Stomach smooth muscle (tissue), 2 donors: ENCODE measurements at regions not wholly inside any gene's neighbourhood (a gene's known extent, or its start where the extent isn't known, plus 50 kb on each side); places are given as distances from the start of the nearest gene placed in this dataset.

Experiments
- H3K27ac ChIP-seq: one replicate; pipeline ENCODE4 v1.7.0; 2013; ENCODE audit warnings: mild to moderate bottlenecking, low read length, inconsistent platforms
- H3K27me3 ChIP-seq, 2 donors: one replicate each; pipeline ENCODE4 v1.7.0; 2013; ENCODE audit warnings: low read length in 2 of 2; ENCODE audit not compliant: insufficient read depth in 2 of 2, control insufficient read depth in 1 of 2
- H3K36me3 ChIP-seq, 2 donors: one replicate each; pipeline ENCODE4 v1.7.0; 2013; ENCODE audit warnings: low read length in 2 of 2; ENCODE audit not compliant: control insufficient read depth in 2 of 2, insufficient read depth in 2 of 2
- H3K4me1 ChIP-seq: one replicate; pipeline ENCODE4 v1.7.0; 2013; ENCODE audit warnings: low read length; ENCODE audit not compliant: control insufficient read depth, insufficient read depth
- H3K4me3 ChIP-seq, 2 donors: one replicate each; pipeline ENCODE4 v1.7.0; 2013; ENCODE audit warnings: low read length in 2 of 2
- H3K9ac ChIP-seq, 2 donors: one replicate each; pipeline ENCODE4 v1.7.0; 2013; ENCODE audit warnings: low read length in 2 of 2, mild to moderate bottlenecking in 1 of 2
- H3K9me3 ChIP-seq, 2 donors: one replicate each; pipeline ENCODE4 v1.7.0; 2013; ENCODE audit warnings: low read length in 2 of 2; ENCODE audit not compliant: control insufficient read depth in 2 of 2
- donor health status: healthy.
- donor health status: Pancreatic carcinoma.

GRCh38 chr1:229999004-229999670 lies 67.9 kb upstream of the GALNT2 start:
- H3K27ac ChIP-seq = peak overlapping the region; percentile 46
- H3K4me3 ChIP-seq = no peak overlapping the region
- no peaks in the 10 kb centered on the region for H3K9me3 ChIP-seq
- peaks cover 26% of the 10 kb centered on the region for H3K4me1 ChIP-seq
- no peaks in the 10 kb centered on the region for H3K36me3 ChIP-seq
- no peaks in the 10 kb centered on the region for H3K27me3 ChIP-seq
- H3K9ac ChIP-seq = no peak overlapping the region

- no peak overlapping the region for H3K4me3 ChIP-seq
- no peaks in the 10 kb centered on the region for H3K27me3 ChIP-seq
- H3K9me3 ChIP-seq = no peaks in the 10 kb centered on the region
- no peak overlapping the region for H3K9ac ChIP-seq
- no peak overlapping the region for H3K27ac ChIP-seq
- peaks cover 26% of the 10 kb centered on the region for H3K4me1 ChIP-seq
- no peaks in the 10 kb centered on the region for H3K36me3 ChIP-seq
These were observed 66.4 kb upstream of the GALNT2 start for GRCh38 chr1:230000493-230001184.

GRCh38 chr1:230002164-230002803 lies 64.8 kb upstream of the GALNT2 start:
- no peaks in the 10 kb centered on the region for H3K9me3 ChIP-seq
- H3K9ac ChIP-seq = no peak overlapping the region
- H3K36me3 ChIP-seq = no peaks in the 10 kb centered on the region
- no peaks in the 10 kb centered on the region for H3K27me3 ChIP-seq
- peak overlapping the region in 1 of 2 donors; percentile 22 for H3K4me3 ChIP-seq
- peaks cover 26% of the 10 kb centered on the region for H3K4me1 ChIP-seq
- no peak overlapping the region for H3K27ac ChIP-seq

- no peak overlapping the region for H3K4me3 ChIP-seq
These were observed 63.6 kb upstream of the GALNT2 start for GRCh38 chr1:230003409-230003808.

GRCh38 chr1:230005040-230005439 lies 62.0 kb upstream of the GALNT2 start:
- no peak overlapping the region for H3K9ac ChIP-seq
- no peaks in the 10 kb centered on the region for H3K36me3 ChIP-seq
- peaks cover 14% of the 10 kb centered on the region for H3K4me1 ChIP-seq
- H3K27ac ChIP-seq = no peak overlapping the region
- no peak overlapping the region for H3K4me3 ChIP-seq
- no peaks in the 10 kb centered on the region for H3K27me3 ChIP-seq
- no peaks in the 10 kb centered on the region for H3K9me3 ChIP-seq

More at GRCh38 chr1:230003409-230003808, 63.6 kb upstream of the GALNT2 start:
- Histone ChIP-seq H3K27ac (no peak overlapping the region), H3K4me1 (peaks cover 23% of the 10 kb centered on the region), H3K9ac (no peak overlapping the region), H3K9me3 (no peaks in the 10 kb centered on the region), H3K36me3 (no peaks in the 10 kb centered on the region), H3K27me3 (no peaks in the 10 kb centered on the region)

- Histone ChIP-seq H3K27ac (no peak overlapping the region), H3K9ac (no peak overlapping the region), H3K36me3 (no peaks in the 10 kb centered on the region), H3K4me1 (peaks cover 2% of the 10 kb centered on the region), H3K27me3 (no peaks in the 10 kb centered on the region), H3K9me3 (no peaks in the 10 kb centered on the region), H3K4me3 (no peak overlapping the region)
These were observed 58.3 kb upstream of the GALNT2 start for GRCh38 chr1:230008721-230009120.

- H3K9ac ChIP-seq = no peak overlapping the region
- H3K9me3 ChIP-seq = no peaks in the 10 kb centered on the region
- no peak overlapping the region for H3K4me3 ChIP-seq
- H3K4me1 ChIP-seq = peaks cover 2% of the 10 kb centered on the region
- H3K36me3 ChIP-seq = no peaks in the 10 kb centered on the region
- H3K27me3 ChIP-seq = no peaks in the 10 kb centered on the region
- H3K27ac ChIP-seq = no peak overlapping the region
These were observed 57.3 kb upstream of the GALNT2 start for GRCh38 chr1:230009611-230010313.

- H3K27me3 ChIP-seq = no peaks in the 10 kb centered on the region
- no peaks in the 10 kb centered on the region for H3K9me3 ChIP-seq
- no peak overlapping the region for H3K9ac ChIP-seq
- H3K36me3 ChIP-seq = no peaks in the 10 kb centered on the region
- H3K27ac ChIP-seq = no peak overlapping the region
- H3K4me3 ChIP-seq = no peak overlapping the region
- peaks cover 2% of the 10 kb centered on the region for H3K4me1 ChIP-seq
These were observed 56.3 kb upstream of the GALNT2 start for GRCh38 chr1:230010603-230011332.

GRCh38 chr1:230011333-230012092 lies 55.5 kb upstream of the GALNT2 start:
- H3K27ac ChIP-seq = no peak overlapping the region
- H3K4me3 ChIP-seq = no peak overlapping the region
- H3K27me3 ChIP-seq = no peaks in the 10 kb centered on the region
- peaks cover 2% of the 10 kb centered on the region for H3K4me1 ChIP-seq
- H3K9me3 ChIP-seq = no peaks in the 10 kb centered on the region
- no peaks in the 10 kb centered on the region for H3K36me3 ChIP-seq
- H3K9ac ChIP-seq = no peak overlapping the region

- no peaks in the 10 kb centered on the region for H3K27me3 ChIP-seq
- no peaks in the 10 kb centered on the region for H3K36me3 ChIP-seq
- no peak overlapping the region for H3K27ac ChIP-seq
- H3K9me3 ChIP-seq = no peaks in the 10 kb centered on the region
- peaks cover 2% of the 10 kb centered on the region for H3K4me1 ChIP-seq
- H3K9ac ChIP-seq = no peak overlapping the region
- H3K4me3 ChIP-seq = no peak overlapping the region
These were observed 55.0 kb upstream of the GALNT2 start for GRCh38 chr1:230012093-230012393.
